Stimulated activated CD4-positive, alpha-beta T cell treated with anti-CD3 and anti-CD28 coated beads, Interleukin-15, amount 100 ng/mL, for 48 hours (primary cell): ENCODE measurements at regions not wholly inside any gene's neighbourhood (a gene's known extent, or its start where the extent isn't known, plus 50 kb on each side); places are given as distances from the start of the nearest gene placed in this dataset.

Experiments
- DNase-seq, 2 donors: peaks; one replicate each; pipeline ENCODE4 v3.0.0-alpha.2; 2020; ENCODE audit warnings: low read depth in 2 of 2

- no peak for DNase-seq
Observed at GRCh38 chr20:43241057-43241702, 51.5 kb upstream of the PTPRT start.
